ENCODE measurements at regions not wholly inside any gene's neighbourhood (a gene's known extent, or its start where the extent isn't known, plus 50 kb on each side); places are given as distances from the start of the nearest gene placed in this dataset.

- no peak for TF ChIP-seq CTCF (IDR thresholded peaks at IDR 0.05; ENCODE audit: insufficient read depth, low read depth, low read length)
- no peak for TF ChIP-seq EZH2 (IDR thresholded peaks at IDR 0.05; ENCODE audit: insufficient read depth, low read length)
Measured at GRCh38 chr11:109798521-109798920, 294.7 kb upstream of the ZC3H12C start.
